HG02840 (cell line): ENCODE measurements at regions not wholly inside any gene's neighbourhood (a gene's known extent, or its start where the extent isn't known, plus 50 kb on each side); places are given as distances from the start of the nearest gene placed in this dataset.
"Not testable (repeated sequence)": the region's sequence is repeated elsewhere in the genome, so short reads cannot be mapped to it uniquely, and the experiment has no call there.

Experiments used
- ATAC-seq: cut with Tn5 transposase; IDR thresholded peaks from one replicate; pipeline ENCODE4 v1.9.1; 2021; ENCODE audit warnings: mild to moderate bottlenecking, moderate library complexity, moderate number of reproducible peaks; ENCODE audit not compliant: unreplicated experiment, low FRiP score

- ATAC-seq: no peak
These were observed 335.2 kb downstream of the FBXW7 start for GRCh38 chr4:152200511-152201333.

- ATAC-seq: no peak
These were observed 338.7 kb downstream of the FBXW7 start for GRCh38 chr4:152197211-152197610.

- no peak for ATAC-seq
These were observed 340.0 kb downstream of the FBXW7 start for GRCh38 chr4:152195888-152196287.

DNA sequence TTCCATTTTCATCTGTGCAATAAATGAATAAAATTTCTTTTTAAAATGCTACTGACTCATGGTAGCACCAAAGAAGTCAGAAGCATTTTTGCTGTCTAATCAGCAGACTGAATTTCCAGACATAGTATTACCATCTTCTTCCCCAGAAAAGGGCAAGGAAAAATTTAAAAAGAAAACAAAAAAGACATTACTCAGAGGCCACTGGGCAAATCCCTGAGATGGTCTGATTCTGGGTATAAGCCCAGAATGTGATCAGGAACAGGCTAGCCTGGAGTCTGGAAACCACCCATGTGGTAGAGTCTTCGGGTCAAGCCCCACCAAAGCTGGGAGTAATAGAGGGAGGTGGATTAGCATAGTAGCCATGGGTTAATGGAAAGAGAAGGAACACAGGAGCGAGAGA lies 342.8 kb downstream of the FBXW7 start:
- ATAC-seq: no peak

DNA sequence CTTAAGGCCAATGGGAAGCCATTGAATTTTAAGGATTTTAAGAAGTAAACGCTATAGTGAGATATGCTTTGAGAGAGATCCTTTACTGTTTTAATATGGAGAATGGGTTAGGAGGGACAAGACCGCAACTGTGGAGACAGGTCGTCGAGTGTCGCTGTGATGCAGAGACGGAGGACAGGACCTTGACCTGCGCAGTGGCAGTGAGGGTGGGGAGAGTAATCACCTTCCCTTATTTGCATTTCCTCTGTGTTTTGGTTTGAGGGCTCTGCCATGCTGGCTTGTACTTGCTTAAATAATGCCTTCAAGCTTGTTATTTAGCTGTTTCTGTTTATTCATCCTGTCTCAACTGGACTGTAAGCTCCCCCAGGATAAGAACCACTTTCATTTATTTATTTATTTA lies 345.0 kb downstream of the FBXW7 start:
- no peak for ATAC-seq

DNA sequence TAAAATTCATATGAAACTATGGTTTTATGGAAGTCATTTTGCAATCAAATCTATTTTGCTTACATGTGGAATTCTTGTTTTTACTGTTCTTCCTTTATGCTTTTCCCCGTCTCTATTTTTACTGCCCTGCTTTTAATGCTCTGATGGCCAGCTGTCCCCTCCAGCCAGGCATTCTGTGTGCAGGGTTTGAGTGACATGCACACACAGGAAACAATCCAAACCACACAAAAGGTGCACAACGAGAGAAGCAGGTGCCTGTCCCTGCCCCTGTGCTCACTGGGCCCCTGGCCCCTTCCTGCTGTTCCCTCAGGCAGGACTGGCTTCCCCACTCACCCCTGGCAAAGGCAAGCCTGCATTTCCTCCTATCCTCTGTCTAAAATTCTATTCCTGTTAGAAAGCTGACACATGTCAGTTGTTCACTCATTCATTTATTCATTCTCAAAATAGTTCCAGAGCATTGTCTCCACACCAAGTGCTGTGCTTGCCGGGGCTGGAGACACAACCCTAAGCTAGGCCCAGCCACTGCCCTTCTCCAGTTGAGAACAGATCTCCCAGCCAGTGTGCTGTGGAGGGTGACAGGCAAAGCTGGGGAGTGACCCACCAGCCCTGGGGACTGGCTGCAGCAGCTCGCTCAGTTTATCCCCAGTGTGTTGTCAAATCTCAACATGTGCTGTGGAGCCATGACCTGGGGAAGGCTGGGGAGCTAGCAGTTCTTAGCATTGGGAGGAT lies 346.3 kb downstream of the FBXW7 start:
- ATAC-seq: peak; percentile 77

- no peak for ATAC-seq
These were observed 347.1 kb downstream of the FBXW7 start for GRCh38 chr4:152188801-152189200.

DNA sequence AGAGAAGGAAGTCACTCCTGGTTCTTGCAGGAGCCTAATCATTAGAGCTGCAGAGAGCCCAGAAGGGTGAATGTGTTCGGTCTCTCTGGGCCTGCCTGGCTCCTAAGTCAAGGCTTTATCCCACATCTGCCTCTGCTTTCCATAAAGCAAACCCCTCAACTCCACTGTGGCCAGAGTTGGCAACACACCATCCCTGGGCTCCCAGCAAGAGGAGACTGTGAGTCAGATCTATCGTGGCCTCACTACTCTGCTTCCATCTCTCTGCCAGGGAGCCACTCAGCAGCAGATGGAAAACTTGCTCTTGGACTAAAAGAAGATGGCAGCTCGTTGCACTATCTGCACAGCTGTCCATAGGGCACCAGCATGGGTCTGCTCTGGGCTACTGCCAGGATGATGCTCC lies 348.2 kb downstream of the FBXW7 start:
- no peak for ATAC-seq

DNA sequence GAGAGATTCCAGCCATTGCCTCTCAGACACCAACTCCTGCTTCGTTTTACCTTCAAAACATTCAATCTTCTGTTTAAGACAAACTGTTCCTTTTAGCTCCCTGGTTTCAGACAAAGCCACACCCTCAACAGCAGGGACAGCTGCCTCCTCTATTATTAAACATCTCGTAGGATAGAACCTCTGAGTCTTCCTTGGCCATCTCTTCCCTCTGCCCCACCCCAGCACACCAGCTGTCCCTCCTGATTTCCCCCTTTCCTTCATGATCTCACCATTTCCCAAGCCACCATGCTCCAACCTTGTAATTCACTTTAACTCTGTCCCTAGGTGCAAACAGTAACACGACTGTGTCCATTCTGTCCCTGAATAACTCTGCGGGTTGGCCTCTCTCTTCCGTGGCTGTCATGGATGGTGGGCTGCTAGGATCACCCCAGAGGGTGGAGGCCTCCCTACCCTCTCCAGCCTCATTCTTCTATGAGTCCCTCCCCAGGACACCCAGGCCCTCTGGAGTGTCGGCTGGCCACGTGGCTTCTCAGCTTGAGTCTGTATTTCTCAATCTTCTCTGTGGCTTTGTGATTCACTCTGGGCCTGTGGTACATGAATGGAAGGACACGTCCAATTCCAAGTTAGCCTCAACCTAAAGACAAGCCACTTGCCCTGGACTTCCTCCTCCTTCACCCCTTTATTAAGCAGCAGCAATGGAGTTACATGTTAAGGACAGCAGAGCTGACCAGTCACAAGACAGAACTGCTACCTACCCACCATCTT lies 349.9 kb downstream of the FBXW7 start:
- ATAC-seq: no peak

GRCh38 chr4:152181150-152181549 lies 354.7 kb downstream of the FBXW7 start:
- ATAC-seq: no peak

DNA sequence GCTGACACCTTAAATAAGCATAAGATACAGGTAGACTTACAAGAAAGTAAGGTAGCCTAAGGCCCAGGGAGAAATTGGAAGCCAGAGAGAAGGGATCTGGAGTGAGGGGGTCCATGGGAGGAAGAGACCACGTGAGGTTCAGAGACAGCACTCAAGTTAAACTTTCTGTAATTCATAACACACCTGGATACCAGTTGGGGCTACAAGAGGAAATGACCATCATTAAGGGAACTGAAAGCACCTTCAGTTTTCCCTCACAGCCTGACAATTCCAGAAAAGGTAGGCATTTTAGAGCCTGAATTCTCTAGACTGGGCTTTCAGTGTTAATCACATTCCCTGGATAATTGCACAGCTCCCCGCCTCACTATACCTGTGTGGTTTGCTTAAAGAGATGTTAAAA lies 355.5 kb downstream of the FBXW7 start:
- ATAC-seq: no peak

DNA sequence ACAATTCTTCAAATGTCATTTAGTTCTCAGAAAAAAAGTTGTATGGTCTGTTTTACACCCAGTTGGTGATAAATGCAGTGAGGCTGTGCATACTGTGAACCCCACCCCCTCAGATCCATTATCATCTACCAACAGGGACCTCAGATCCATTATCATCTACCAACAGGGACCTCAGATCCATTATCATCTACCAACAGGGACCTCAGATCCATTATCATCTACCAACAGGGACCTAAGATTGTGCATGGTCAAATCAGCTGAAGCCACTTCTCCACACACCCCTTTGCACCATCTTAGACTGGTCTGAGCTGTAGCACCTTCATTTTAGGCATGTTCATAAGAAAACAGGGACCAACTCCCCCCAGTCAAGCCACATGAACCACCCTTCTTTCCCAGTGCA lies 358.4 kb downstream of the FBXW7 start:
- ATAC-seq: not testable (repeated sequence)

DNA sequence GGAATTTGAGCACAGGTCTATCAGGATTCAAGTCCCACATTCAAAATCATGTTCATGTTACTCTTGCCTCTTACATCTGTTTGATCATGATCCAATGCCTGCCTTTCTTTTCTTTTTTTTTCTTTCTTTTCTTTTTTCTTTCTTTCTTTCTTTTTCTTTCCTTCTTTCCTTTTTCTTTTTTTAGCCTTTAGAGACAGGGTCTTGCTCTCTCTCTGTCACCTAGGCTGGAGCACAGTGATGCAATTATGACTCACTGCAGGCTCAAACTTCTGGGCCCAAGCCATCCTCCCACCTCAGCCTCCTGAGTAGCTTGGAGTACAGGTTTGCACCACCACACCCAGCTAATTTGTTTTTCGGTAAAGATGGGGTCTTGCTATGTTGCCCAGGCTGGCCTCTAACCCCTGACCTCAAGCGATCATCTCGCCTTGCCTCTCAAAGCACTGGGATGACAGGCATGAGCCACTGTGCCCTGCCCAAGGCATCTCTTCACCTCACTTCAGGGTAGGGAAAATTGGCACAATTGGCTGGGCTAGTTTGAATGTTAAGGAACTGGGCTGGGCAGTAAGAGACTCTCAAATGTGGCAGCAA lies 359.2 kb downstream of the FBXW7 start:
- no peak for ATAC-seq

GRCh38 chr4:152175586-152175985 lies 360.3 kb downstream of the FBXW7 start:
- ATAC-seq: no peak

- ATAC-seq: no peak
These were observed 363.7 kb downstream of the FBXW7 start for GRCh38 chr4:152172146-152172545.

DNA sequence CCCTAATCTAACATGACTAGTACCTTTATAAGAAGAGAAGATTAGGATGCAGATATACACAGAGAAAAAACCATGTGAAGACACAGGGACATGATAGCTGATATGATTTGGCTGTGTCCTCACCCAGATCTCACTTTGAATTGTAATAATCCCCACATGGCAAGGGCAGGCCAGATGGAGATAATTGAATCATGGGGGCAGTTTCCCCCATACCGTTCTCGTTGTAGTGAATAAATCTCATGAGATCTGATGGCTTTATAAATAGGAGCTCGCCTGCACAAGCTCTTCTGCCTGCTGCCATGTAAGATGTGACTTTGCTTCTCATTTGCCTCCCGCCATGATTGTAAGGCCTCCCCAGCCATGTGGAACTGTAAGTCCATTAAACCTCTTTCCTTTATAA lies 364.3 kb downstream of the FBXW7 start:
- ATAC-seq: no peak

DNA sequence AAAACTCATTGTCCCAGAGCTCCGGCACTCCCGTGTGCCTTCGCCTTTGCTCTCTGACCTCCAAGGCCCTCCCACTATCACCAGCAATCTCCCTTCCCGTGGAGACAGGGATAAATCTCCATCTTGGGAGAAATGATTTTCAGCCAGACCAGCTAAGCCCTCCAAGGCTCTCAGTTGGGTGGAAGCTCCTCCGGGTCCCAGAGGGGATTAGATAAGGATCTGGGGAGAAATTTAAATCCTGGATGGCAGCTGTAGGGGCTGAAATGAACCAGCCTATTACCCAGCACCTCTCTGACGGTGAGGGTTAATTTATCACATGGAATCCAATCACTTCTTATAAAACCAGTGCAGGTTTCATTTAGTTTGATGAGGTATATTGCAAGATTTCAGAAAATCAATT lies 366.2 kb downstream of the FBXW7 start:
- ATAC-seq: no peak

DNA sequence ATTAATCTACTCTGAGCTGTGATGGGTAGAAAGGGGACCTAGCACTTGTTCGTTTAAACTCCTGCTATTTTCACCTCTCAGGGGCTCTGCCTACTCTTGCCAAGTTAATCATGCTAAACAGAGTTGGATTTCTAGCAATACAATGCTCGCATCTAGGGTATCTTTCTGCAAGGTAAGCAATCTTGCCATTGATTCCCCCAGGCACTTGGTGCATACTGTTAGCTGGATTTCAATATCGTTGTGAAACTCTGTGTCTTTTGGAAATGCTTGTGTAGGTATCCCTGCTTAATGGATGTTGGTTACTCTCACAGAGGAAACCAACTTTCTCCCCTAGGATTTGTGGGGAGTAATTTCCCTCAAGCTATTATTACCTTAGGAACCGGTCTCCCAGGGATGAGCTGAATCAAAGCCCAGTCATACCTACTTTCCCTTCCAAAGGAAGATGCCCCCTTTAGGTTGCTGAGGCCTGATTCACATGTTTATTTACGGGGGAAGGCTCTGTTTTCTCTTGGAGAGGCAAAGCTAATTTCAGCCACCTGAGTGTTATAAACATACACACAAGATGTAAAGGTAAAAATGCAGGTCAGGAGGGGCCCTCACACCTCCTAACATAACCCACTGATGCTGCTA lies 366.8 kb downstream of the FBXW7 start:
- ATAC-seq: no peak

- ATAC-seq: no peak
These were observed 369.3 kb downstream of the FBXW7 start for GRCh38 chr4:152166567-152166966.

DNA sequence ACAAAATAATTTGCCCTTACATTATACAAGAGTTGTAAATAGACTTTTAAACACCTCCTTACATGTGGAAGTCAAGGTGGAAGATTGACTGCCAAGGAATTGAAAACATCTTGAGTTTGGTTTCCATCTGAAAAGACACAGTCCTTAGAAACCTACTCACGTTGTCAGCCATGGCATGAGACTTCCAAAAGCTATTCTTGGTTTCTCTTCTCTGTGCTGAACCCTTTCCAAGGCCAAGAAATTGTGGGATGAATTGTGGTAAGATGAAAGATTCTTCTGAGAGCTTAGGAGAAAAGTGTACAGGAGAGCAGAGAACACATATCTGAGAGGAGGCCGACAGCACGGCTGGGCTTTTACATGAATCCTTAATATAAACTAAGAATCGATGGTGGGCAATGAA lies 370.0 kb downstream of the FBXW7 start:
- no peak for ATAC-seq
